Epithelial cell of esophagus (primary cell): ENCODE measurements at regions not wholly inside any gene's neighbourhood (a gene's known extent, or its start where the extent isn't known, plus 50 kb on each side); places are given as distances from the start of the nearest gene placed in this dataset.

Experiments used
- DNase-seq: peaks from one replicate; pipeline ENCODE4 v3.0.0; 2010; ENCODE audit warnings: low read depth
- H3K4me3 ChIP-seq: 2 replicates; pipeline ENCODE4 v1.5.1; 2011; ENCODE audit warnings: mild to moderate bottlenecking, low read length, control low read depth
- CTCF ChIP-seq: IDR thresholded peaks from 2 replicates; pipeline ENCODE4 v1.5.1; 2011; ENCODE audit warnings: low read depth, mild to moderate bottlenecking, low read length, control low read depth, inconsistent platforms; ENCODE audit not compliant: insufficient read depth; ENCODE audit errors: missing control alignments

GRCh38 chr10:131641231-131641630 lies 259.6 kb upstream of the PPP2R2D start:
- TF ChIP-seq CTCF = no peak
- no peak overlapping the region for H3K4me3 ChIP-seq

GRCh38 chr10:131641898-131642297 lies 258.9 kb upstream of the PPP2R2D start:
- DNase-seq = no peak
- no peak overlapping the region for H3K4me3 ChIP-seq
- TF ChIP-seq CTCF = no peak

More at GRCh38 chr10:131641231-131641630, 259.6 kb upstream of the PPP2R2D start:
- DNase-seq = no peak

- H3K4me3 ChIP-seq = no peak overlapping the region
- no peak for DNase-seq
- TF ChIP-seq CTCF = no peak
Observed at GRCh38 chr10:131642966-131643365, 257.8 kb upstream of the PPP2R2D start.

- H3K4me3 ChIP-seq = no peak overlapping the region
- DNase-seq = no peak
- no peak for TF ChIP-seq CTCF
Observed at GRCh38 chr10:131644289-131644688, 256.5 kb upstream of the PPP2R2D start.

- H3K4me3 ChIP-seq = no peak overlapping the region
- no peak for DNase-seq
- TF ChIP-seq CTCF = no peak
Observed at GRCh38 chr10:131644864-131645658, 255.7 kb upstream of the PPP2R2D start.

- DNase-seq = no peak
- no peak for TF ChIP-seq CTCF
- no peak overlapping the region for H3K4me3 ChIP-seq
Observed at GRCh38 chr10:131645756-131646155, 255.1 kb upstream of the PPP2R2D start.
